ENCODE measurements at regions not wholly inside any gene's neighbourhood (a gene's known extent, or its start where the extent isn't known, plus 50 kb on each side); places are given as distances from the start of the nearest gene placed in this dataset.
"Not testable (repeated sequence)": the region's sequence is repeated elsewhere in the genome, so short reads cannot be mapped to it uniquely, and the experiment has no call there.

GRCh38 chr1:148432318-148432717 lies 50.8 kb downstream of the PPIAL4G start:
- not testable (repeated sequence) for DNase-seq

DNA sequence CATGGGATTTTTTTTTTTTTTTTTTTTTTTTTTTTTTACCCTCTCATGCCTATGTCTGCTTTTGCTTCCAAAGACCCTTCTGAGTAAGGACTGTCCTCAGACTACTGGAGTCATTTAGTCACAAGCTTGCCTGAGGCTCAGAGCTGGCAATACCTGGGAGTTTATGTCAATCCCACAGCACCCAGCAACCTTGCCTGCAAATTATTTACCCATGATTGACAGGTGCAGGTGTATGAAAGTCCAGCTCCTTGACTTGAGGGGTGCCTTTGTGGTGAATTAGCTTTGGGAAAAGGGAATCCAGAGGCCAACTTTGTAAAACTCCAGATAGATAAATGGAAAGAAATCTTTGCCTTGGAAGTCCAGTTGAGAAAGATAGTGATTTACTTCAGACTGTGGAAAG lies 53.2 kb downstream of the PPIAL4G start:
- DNase-seq = not testable (repeated sequence)

DNA sequence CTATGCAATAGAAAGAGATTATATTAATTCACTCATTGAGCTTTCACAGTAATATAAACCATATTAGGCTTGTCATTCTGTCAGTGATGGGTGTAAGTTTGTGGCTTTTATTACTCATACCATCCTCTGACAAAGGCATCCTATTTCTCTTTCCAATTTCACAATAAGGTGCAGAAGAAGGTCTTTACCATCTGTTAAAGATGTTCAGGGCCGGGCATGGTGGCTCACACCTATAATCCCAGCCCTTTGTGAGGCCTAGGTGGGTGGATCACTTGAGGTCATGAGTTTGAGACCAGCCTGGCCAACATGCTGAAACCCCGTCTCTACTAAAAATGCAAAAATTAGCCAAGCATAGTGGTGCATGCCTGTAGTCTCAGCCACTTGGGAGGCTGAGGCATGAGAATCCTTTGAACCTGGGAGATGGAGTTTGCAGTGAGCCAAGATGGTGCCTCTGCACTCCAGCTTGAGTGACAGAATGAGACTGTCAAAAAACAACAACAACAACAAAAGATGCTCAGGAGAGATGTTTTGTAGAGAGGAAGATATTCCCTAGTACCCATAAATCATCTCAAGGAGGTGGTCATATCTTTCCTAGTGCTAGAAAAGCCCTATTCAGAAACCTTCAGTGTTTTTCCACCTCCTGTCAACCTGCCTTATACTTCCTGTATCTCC lies 56.0 kb downstream of the PPIAL4G start:
- not testable (repeated sequence) for DNase-seq

GRCh38 chr1:148426385-148426784 lies 56.7 kb downstream of the PPIAL4G start:
- DNase-seq = not testable (repeated sequence)

DNA sequence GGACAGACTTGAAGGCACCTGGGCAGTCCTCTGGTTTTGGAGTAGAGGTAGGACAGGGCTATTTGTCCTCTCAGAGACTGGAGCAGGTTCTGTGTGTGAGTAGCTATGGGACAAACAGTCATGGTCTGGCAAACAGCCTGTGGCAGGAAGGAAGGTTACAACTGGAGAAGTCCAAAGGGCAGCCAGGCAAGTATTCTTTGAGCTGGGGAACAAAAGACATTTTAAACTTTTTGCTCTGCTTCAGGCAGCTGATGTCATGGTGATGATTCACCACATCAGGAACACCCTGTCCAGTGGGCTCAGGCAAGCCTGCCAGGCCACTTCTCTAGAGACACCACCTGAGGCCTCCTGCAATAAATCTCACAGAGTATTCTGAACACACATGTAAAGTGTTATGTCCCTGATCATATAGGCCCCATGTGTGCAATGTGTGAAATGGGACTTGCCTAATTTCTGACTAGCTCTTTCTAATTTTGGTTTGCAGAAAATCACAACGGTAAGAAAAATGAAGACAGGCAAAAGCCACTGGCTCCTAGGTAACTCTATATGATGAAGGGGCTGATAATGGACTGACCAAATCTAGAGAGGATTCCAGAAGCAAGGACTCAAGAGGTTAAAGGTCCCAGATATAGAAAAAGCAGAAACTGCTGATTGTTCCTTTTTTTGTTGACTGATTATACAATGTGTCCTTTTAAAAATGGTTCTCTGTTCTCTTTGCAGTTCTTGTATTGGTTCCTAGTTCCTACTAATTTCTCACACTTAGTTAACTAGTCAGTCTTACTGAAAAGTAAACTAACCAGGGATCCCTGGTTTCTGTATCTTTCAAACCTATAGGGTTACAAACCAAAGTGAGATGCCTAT lies 58.7 kb downstream of the PPIAL4G start:
- not testable (repeated sequence) for DNase-seq

DNA sequence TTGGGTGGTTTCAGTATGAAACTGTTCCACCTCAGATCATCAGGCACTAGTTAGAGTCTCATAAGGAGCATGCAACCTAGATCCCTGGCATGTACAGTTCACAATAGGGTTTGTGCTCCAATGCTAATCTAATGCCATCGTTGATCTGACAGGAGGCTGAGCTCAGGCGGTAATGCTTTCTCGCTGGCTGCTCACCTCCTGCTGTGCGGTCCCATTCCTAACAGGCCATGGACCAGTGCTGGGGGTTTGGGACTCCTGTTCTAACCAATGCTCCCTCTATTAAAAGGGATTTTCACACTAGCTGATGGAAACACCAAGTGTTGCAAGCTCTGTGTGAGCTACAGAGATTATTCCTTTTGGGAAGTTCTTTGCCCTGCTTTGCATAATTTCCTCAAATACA lies 60.2 kb downstream of the PPIAL4G start:
- not testable (repeated sequence) for DNase-seq

DNA sequence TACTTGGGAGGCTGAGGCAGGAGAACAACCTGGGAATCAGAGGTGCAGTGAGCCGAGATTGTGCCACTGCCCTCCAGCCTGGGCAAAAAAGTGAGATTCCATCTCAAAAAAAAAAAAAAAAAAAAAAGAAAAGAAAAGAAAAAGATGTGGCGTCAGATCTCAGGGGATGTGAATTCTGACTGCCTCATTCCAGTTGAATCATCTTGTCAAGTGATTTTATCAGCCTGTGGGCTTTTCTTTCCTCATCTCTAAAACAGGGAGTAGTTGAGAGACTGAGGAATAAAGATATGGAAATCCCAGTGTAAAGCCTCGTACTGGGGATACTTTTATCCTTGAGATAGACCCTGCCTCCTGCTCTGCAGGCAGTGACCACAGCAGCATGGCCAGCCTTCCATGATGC lies 65.9 kb downstream of the PPIAL4G start:
- DNase-seq = not testable (repeated sequence)

DNA sequence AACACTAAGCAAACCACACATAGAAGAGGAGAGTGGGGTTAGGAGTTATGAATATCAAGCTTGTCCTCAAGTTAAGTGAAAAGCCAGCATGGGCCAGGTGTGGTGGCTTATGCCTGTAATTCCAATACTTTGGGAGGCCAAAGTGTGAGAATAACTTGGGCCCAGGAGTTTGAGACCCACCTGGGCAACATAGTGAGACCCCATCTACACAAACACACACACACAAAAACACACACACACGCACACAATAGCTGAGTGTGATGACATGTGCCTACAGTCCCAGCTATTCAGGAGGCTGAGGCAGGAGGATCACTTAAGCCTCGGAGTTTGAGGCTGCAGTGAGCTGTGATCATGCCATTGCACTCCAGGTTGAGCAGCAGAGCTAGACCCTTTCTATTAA lies 69.7 kb downstream of the PPIAL4G start:
- not testable (repeated sequence) for DNase-seq

DNA sequence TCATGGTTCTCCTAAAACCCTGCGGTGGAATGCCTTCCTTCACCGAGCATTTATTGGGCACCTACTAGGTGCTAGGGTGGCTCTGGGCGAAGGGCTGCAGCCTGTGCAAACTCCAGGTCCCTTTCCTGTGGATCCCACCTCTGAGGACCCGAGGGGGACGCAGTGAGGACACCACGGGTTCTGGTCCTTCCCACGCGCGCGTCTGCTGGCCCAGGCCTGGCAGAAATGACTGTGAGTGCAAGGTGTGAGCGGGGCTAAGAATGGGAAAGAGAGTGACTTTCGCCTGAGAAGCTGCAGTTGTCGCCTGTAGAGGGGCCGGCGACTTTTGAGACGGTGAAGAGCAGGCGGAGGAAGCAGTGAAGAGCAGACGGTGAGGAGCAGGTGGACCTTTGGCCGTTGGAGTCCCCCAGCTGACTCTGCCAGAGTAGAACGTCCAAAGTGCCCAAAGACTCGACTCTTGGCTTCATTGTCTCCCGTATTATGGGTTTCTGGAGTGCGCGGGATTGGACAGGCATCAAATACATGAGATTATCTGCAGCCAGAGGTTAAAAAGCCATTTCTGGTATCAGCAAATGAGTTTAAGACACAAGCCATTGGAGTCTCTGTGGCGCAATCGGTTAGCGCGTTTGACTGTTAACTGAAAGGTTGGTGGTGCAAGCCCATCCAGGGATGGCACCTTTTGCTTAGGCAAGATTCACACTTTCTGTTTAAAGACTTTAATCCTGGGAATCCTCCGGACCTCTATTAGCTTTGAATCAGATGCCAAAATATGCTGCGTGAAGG lies 78.1 kb downstream of the PPIAL4G start:
- DNase-seq = not testable (repeated sequence)

DNA sequence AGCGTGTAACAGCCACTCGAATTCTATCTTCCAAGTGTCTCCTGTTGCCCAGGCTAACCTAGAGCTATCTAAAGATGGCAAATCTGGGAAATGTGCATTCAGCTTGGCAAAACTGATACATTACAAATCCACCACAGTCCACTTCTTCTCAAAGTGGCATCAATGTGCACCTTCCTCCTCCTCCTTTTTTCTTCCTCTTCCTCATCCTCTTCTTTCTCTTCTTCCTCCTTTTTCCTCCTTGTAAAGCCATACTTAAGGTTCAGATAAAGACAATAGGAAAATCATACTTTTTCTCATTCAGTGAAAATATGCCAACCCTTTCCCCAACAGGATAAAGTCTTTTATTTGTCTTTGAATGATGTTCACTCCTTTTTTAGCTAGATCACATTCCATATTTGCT lies 79.2 kb downstream of the PPIAL4G start:
- not testable (repeated sequence) for DNase-seq

DNA sequence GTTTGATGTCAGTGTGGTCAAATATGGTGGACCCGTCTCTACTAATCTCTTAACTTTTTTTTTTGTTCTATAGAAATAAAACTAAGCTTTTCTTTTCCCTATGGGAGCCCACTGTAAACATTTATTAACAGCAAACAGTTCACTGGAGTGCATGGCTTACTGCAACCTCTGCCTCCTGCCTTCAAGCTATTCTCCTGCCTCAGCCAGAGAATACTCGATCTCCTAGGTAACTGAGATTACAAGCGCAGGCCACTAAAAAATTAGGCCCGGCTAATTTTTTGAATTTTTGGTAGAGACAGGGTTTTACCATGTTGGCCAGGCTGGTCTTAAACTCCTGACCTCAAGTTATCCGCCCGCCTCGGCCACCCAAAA lies 80.0 kb downstream of the PPIAL4G start:
- DNase-seq = not testable (repeated sequence)

DNA sequence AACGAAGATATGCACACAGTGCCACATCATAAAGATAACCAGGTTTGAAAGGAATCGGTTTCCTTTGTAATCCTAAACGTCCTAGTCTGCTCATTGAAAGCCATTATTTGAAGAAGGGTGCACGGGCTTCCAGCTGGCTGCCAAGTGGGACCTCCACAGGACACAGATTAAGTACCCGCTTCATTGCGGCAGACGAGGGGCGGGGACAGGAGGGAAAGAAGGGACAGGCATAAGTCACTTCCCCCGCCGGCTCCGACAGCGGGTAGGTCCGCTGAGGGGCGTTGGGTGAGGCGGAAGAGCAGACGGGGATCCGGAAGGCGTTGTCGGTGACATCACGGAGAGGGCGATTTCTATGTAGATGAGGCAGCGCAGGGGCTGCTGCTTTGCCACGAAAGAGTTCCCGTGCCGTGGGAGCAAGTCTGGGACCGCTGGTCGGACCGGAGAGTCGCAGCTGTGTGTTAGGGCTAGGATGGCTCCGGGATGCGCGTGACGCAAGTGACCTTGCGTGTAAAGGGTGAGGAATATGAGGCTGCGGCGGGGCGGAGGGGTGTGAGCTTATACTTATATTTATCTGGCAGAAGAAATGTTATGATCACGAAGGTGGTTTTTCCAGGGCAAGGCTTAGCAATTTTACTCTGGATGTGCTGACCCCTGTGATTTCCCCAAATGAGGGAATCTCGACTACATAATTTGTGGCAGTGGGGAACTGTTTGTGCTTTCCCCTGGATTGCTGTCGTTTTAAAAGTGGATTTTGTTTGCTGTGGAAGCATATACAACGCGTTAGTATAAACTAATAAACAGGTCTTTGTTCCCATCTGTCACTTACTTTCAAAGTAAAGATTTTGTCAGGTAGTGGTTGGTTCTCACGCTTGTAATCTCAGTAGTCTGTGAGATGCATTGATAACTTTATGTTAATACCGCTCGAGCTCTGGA lies 80.7 kb downstream of the PPIAL4G start:
- peak; percentile 53 for DNase-seq

GRCh38 chr1:148397516-148397915 lies 85.6 kb downstream of the PPIAL4G start:
- DNase-seq = not testable (repeated sequence)

- not testable (repeated sequence) for DNase-seq
Measured at GRCh38 chr1:148392505-148392904, 90.6 kb downstream of the PPIAL4G start.

DNA sequence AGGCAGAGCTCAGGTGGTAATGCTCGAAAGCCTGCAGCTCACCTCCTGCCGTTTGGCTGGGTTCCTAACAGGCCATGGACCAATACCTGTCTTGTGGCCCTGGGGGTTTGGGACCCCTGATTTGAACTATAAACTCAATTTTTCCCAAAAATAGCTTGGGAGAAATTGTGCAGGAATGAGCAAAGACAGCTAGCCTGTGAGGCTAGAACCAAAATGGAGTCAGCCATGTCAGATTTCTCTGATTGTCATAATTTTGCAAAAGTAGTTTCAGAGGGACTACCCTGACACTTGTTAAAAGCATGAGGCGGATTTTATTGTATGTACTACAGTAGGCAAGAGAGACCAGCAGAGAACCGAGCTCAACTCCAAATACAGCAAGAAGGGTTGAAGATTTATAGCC lies 91.8 kb downstream of the PPIAL4G start:
- not testable (repeated sequence) for DNase-seq

DNA sequence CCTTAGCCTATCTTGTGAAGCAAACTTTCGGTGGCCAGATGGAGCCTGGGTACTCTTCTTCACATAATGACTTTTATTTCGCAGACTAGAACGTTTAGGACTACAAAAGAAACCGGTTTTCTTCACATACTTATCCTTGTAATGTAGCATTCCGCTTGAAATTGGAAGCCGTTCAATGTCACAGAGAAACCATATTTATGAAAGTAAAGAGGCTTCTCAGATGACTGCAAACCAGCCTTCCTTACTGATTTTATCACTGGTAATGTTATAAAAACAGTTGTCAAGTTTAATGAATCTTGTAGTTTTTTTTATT lies 94.1 kb downstream of the PPIAL4G start:
- DNase-seq = no peak

DNA sequence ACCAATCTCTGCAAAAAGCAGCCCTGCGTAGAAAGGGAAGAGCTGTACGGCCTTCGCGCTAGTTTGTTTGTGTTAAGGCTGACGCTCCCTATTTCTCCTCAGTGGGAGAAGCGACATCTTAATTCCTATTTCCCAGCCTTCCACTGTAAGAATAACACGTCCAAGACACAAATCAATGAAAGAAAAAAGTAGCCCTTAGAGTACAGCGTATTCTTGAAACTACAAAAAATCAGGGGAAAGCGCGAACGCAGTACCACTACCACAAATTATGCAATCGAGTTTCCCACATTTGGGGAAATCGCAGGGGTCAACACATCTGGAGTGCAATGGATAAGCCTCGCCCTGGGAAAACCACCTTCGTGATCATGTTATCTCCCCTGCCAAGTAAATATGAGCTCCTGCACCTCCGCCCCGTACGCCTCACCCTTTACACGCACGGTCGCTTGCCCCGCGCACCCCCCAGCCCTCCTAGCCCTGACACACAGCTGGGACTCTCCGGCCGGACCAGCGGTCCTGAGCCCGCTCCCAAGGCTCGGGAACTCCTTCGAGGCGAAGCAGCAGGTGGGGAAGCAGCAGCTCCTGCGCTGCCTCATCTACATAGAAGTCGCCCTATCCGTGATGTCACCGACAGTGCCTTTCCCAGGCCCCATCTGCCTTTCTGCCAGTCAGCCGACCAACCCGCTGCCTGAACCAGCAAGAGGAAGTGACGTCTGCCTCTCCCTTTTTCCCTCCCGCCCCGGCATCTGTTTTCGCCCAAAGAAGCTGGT lies 94.7 kb downstream of the PPIAL4G start:
- DNase-seq = peak; percentile 91

DNA sequence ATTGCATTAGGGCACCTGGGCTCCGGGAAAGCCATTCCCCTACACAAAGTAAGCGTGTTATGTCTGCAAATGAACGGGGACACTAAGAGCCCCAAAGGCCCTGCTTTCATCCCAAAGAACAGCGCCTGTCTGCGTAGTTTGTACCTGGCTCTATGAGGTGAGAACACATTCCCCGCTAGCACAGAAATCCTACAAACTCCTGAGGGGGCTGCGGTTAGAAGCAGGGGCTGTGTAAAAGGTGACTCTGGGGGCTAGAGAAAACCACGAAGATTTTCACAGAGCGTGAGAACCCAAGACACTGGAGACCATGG lies 95.2 kb downstream of the PPIAL4G start:
- not testable (repeated sequence) for DNase-seq

- DNase-seq = peak; percentile 46
Measured at GRCh38 chr1:148387122-148387948, 95.8 kb downstream of the PPIAL4G start.

GRCh38 chr1:148386617-148387016 lies 96.5 kb downstream of the PPIAL4G start:
- no peak for DNase-seq

Measured in left kidney (tissue), 1 donor.